ENCODE measurements at regions not wholly inside any gene's neighbourhood (a gene's known extent, or its start where the extent isn't known, plus 50 kb on each side); places are given as distances from the start of the nearest gene placed in this dataset.

- TF ChIP-seq ZNF274 (IDR thresholded peaks at IDR 0.05; ENCODE audit: low read depth, low read length) (no peak), SUZ12 (IDR thresholded peaks at IDR 0.05; ENCODE audit: extremely low read depth, insufficient read depth, insufficient read length) (no peak)
Measured at GRCh38 chrX:113510586-113510985, 670.0 kb upstream of the AMOT start.
